ENCODE measurements at regions not wholly inside any gene's neighbourhood (a gene's known extent, or its start where the extent isn't known, plus 50 kb on each side); places are given as distances from the start of the nearest gene placed in this dataset.

DNA sequence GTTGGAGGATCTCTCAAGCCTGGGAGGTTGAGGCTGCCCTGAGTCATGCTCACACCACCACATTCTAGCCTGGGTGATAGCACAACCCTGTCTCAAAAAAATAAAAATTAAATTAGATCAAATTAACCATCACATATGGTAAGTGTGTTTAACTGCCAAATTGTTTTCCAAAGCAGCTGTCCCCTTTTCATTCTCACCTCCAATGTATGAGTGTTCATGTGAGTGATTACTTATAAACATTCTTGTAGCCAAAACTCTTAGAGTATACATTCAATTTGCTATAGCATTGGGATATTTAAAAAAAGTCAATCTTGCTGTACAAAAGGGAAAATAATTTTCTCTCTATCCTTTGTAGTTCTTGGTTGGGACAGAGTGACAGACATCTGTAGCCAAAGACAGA lies 53.4 kb upstream of the SNAPC3 start:
- TF ChIP-seq, protein P1, sequence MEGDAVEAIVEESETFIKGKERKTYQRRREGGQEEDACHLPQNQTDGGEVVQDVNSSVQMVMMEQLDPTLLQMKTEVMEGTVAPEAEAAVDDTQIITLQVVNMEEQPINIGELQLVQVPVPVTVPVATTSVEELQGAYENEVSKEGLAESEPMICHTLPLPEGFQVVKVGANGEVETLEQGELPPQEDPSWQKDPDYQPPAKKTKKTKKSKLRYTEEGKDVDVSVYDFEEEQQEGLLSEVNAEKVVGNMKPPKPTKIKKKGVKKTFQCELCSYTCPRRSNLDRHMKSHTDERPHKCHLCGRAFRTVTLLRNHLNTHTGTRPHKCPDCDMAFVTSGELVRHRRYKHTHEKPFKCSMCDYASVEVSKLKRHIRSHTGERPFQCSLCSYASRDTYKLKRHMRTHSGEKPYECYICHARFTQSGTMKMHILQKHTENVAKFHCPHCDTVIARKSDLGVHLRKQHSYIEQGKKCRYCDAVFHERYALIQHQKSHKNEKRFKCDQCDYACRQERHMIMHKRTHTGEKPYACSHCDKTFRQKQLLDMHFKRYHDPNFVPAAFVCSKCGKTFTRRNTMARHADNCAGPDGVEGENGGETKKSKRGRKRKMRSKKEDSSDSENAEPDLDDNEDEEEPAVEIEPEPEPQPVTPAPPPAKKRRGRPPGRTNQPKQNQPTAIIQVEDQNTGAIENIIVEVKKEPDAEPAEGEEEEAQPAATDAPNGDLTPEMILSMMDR (conservative IDR thresholded peaks at IDR 0.05; ENCODE audit: low read length), result no peak
- TF ChIP-seq EZH2phosphoT487 (IDR thresholded peaks at IDR 0.05; ENCODE audit: borderline replicate concordance, low read depth, low read length), result no peak
